GM23248 (cell line): ENCODE measurements at regions not wholly inside any gene's neighbourhood (a gene's known extent, or its start where the extent isn't known, plus 50 kb on each side); places are given as distances from the start of the nearest gene placed in this dataset.

Source experiments
- EZH2 ChIP-seq: fragments of 200-600 bp; sonication (generic); IDR thresholded peaks from 2 replicates; pipeline ENCODE4 v1.6.1; 2018; ENCODE audit warnings: antibody characterized with exemption, mild to moderate bottlenecking; ENCODE audit not compliant: insufficient read depth, poor library complexity, severe bottlenecking
- EZH2phosphoT487 ChIP-seq: fragments of 200-600 bp; sonication (generic); IDR thresholded peaks from 2 replicates; pipeline ENCODE4 v1.6.1; 2018; ENCODE audit warnings: antibody characterized with exemption, moderate library complexity, mild to moderate bottlenecking, low read depth; ENCODE audit not compliant: insufficient read depth

GRCh38 chrX:140343226-140343868, 161.5 kb downstream of the SOX3 start:
- TF ChIP-seq EZH2phosphoT487 = no peak
- no peak for TF ChIP-seq EZH2
